SU-DHL-6 (cell line): ENCODE measurements at regions not wholly inside any gene's neighbourhood (a gene's known extent, or its start where the extent isn't known, plus 50 kb on each side); places are given as distances from the start of the nearest gene placed in this dataset.

ENCODE experiments used
- H2AFZ ChIP-seq: fragments of 200-600 bp; sonication (generic); 2 replicates; pipeline ENCODE4 v1.6.1; 2014; ENCODE audit warnings: low read depth, mild to moderate bottlenecking, moderate library complexity, mixed read lengths, antibody characterized with exemption, low read length; ENCODE audit not compliant: severe bottlenecking
- H3F3A ChIP-seq: fragments of 200-600 bp; shearing (Covaris generic); 2 replicates; pipeline ENCODE4 v1.6.0; 2016; ENCODE audit warnings: antibody characterized with exemption, mild to moderate bottlenecking; ENCODE audit not compliant: insufficient read depth
- H3K27ac ChIP-seq: fragments of 200-600 bp; sonication (generic); 2 replicates; pipeline ENCODE4 v1.5.1; 2016; ENCODE audit warnings: low read depth, mild to moderate bottlenecking, low read length, moderate library complexity, mixed read lengths
- H3K27me3 ChIP-seq: fragments of 200-600 bp; sonication (generic), shearing (Covaris generic); 2 replicates; pipeline ENCODE4 v1.6.0; 2014; ENCODE audit warnings: mild to moderate bottlenecking, low read length
- H3K36me3 ChIP-seq: fragments of 200-600 bp; sonication (generic); 2 replicates; pipeline ENCODE4 v1.6.1; 2014; ENCODE audit warnings: mild to moderate bottlenecking, low read length, mixed read lengths
- H3K4me2 ChIP-seq: fragments of 300-600, 200-600 bp; shearing (Covaris generic), sonication (generic); 2 replicates; pipeline ENCODE4 v1.6.0; 2014; ENCODE audit warnings: low read length, low read depth, mild to moderate bottlenecking; ENCODE audit not compliant: poor library complexity, severe bottlenecking
- H3K4me3 ChIP-seq: fragments of 200-600 bp; sonication (generic); 2 replicates; pipeline ENCODE4 v1.5.1; 2014; ENCODE audit warnings: antibody characterized with exemption, low read length, mild to moderate bottlenecking, mixed read lengths; ENCODE audit not compliant: insufficient read depth, poor library complexity, severe bottlenecking
- H3K79me2 ChIP-seq: fragments of 200-600 bp; sonication (generic); 2 replicates; pipeline ENCODE4 v1.6.1; 2014; ENCODE audit warnings: mild to moderate bottlenecking, low read length, moderate library complexity; ENCODE audit not compliant: insufficient read depth
- H3K9ac ChIP-seq: fragments of 200-600 bp; sonication (generic); 2 replicates; pipeline ENCODE4 v1.7.0; 2014; ENCODE audit warnings: mild to moderate bottlenecking, low read length
- H3K9me2 ChIP-seq: fragments of 200-600 bp; sonication (generic); replicated peaks from 2 replicates; pipeline ENCODE4 v1.6.1; 2014; ENCODE audit warnings: low read length; ENCODE audit not compliant: insufficient read depth
- H3K9me3 ChIP-seq: fragments of 200-600 bp; sonication (generic); 2 replicates; pipeline ENCODE4 v1.6.1; 2014; ENCODE audit warnings: low read length, mixed read lengths; ENCODE audit not compliant: insufficient read depth
- H4K20me1 ChIP-seq: fragments of 200-600 bp; sonication (generic); 2 replicates; pipeline ENCODE4 v1.6.1; 2014; ENCODE audit warnings: low read depth, mild to moderate bottlenecking, antibody characterized with exemption, low read length, moderate library complexity, mixed read lengths
- CTCF ChIP-seq: fragments of 200-600 bp; sonication (generic); IDR thresholded peaks from one replicate; pipeline ENCODE4 v1.5.1; 2017; ENCODE audit warnings: antibody characterized with exemption, mild to moderate bottlenecking, low read length, moderate library complexity; ENCODE audit not compliant: insufficient read depth, poor library complexity, severe bottlenecking
- EZH2phosphoT487 ChIP-seq: fragments of 200-600 bp; sonication (generic), shearing (Covaris generic); conservative IDR thresholded peaks from 2 replicates; pipeline ENCODE4 v1.6.1; 2018; ENCODE audit warnings: mild to moderate bottlenecking, antibody characterized with exemption, low read length, moderate library complexity, mixed read lengths

GRCh38 chr3:106206613-106207012, 337.8 kb upstream of the CBLB start:
- Histone ChIP-seq H3K9me2 (no peaks in the 10 kb centered on the region), H3F3A (no peaks in the 10 kb centered on the region), H2AFZ (no peak overlapping the region), H3K9ac (no peak overlapping the region), H3K36me3 (no peaks in the 10 kb centered on the region), H3K4me2 (no peak overlapping the region), H4K20me1 (no peaks in the 10 kb centered on the region), H3K9me3 (no peaks in the 10 kb centered on the region), H3K4me3 (no peak overlapping the region), H3K27ac (no peak overlapping the region), H3K79me2 (no peaks in the 10 kb centered on the region), H3K27me3 (no peaks in the 10 kb centered on the region)
- no peak for TF ChIP-seq CTCF
- TF ChIP-seq EZH2phosphoT487 = no peak

GRCh38 chr3:106208251-106208650, 339.4 kb upstream of the CBLB start:
- H3K27ac ChIP-seq = no peak overlapping the region
- no peaks in the 10 kb centered on the region for H3K9me3 ChIP-seq
- H3K9me2 ChIP-seq = no peaks in the 10 kb centered on the region
- TF ChIP-seq CTCF (no peak), EZH2phosphoT487 (no peak)
- H3K9ac ChIP-seq = no peak overlapping the region
- no peak overlapping the region for H2AFZ ChIP-seq
- no peak overlapping the region for H3K4me3 ChIP-seq
- no peaks in the 10 kb centered on the region for H3F3A ChIP-seq
- H3K79me2 ChIP-seq = no peaks in the 10 kb centered on the region
- no peaks in the 10 kb centered on the region for H4K20me1 ChIP-seq
- H3K36me3 ChIP-seq = no peaks in the 10 kb centered on the region
- no peak overlapping the region for H3K4me2 ChIP-seq
- H3K27me3 ChIP-seq = no peaks in the 10 kb centered on the region

- Histone ChIP-seq H3F3A (no peaks in the 10 kb centered on the region), H3K9ac (no peak overlapping the region), H3K27ac (no peak overlapping the region), H3K9me2 (no peaks in the 10 kb centered on the region), H4K20me1 (no peaks in the 10 kb centered on the region), H3K4me3 (no peak overlapping the region), H3K36me3 (no peaks in the 10 kb centered on the region), H2AFZ (no peak overlapping the region), H3K4me2 (no peak overlapping the region), H3K79me2 (no peaks in the 10 kb centered on the region), H3K9me3 (no peaks in the 10 kb centered on the region), H3K27me3 (no peaks in the 10 kb centered on the region)
- TF ChIP-seq CTCF (no peak), EZH2phosphoT487 (no peak)
Measured at GRCh38 chr3:106208967-106209366, 340.2 kb upstream of the CBLB start.

- H3K9me2 ChIP-seq = no peaks in the 10 kb centered on the region
- H3K27me3 ChIP-seq = no peaks in the 10 kb centered on the region
- H3K4me2 ChIP-seq = no peak overlapping the region
- no peaks in the 10 kb centered on the region for H4K20me1 ChIP-seq
- no peak for TF ChIP-seq CTCF
- no peak for TF ChIP-seq EZH2phosphoT487
- H3K4me3 ChIP-seq = no peak overlapping the region
- H3K9me3 ChIP-seq = no peaks in the 10 kb centered on the region
- no peak overlapping the region for H3K9ac ChIP-seq
- no peaks in the 10 kb centered on the region for H3K79me2 ChIP-seq
- H2AFZ ChIP-seq = no peak overlapping the region
- H3F3A ChIP-seq = no peaks in the 10 kb centered on the region
- no peaks in the 10 kb centered on the region for H3K36me3 ChIP-seq
- no peak overlapping the region for H3K27ac ChIP-seq
Measured at GRCh38 chr3:106209482-106209881, 340.7 kb upstream of the CBLB start.
